ENCODE measurements at regions not wholly inside any gene's neighbourhood (a gene's known extent, or its start where the extent isn't known, plus 50 kb on each side); places are given as distances from the start of the nearest gene placed in this dataset.
"Not testable (repeated sequence)": the region's sequence is repeated elsewhere in the genome, so short reads cannot be mapped to it uniquely, and the experiment has no call there.

GRCh38 chr2:89537862-89538261 lies 846.4 kb downstream of the RPIA start:
- DNase-seq; intact Hi-C loops (cut with micrococcal nuclease); ATAC-seq: not testable (repeated sequence)

- DNase-seq; intact Hi-C loops (cut with micrococcal nuclease); ATAC-seq: not testable (repeated sequence)
These were observed 852.6 kb downstream of the RPIA start for GRCh38 chr2:89544110-89544509.

- intact Hi-C loops (cut with micrococcal nuclease); ATAC-seq: not testable (repeated sequence)
- DNase-seq, result peak; percentile 17
These were observed 887.7 kb downstream of the RPIA start for GRCh38 chr2:89579154-89579553.

- peak; percentile 66 for DNase-seq
- intact Hi-C loops (cut with micrococcal nuclease); ATAC-seq: not testable (repeated sequence)
These were observed 891.3 kb downstream of the RPIA start for GRCh38 chr2:89582816-89583215.

GRCh38 chr2:89584046-89584445 lies 892.6 kb downstream of the RPIA start:
- DNase-seq; ATAC-seq; intact Hi-C loops (cut with micrococcal nuclease): not testable (repeated sequence)

- DNase-seq; intact Hi-C loops (cut with micrococcal nuclease); ATAC-seq: not testable (repeated sequence)
These were observed 893.5 kb downstream of the RPIA start for GRCh38 chr2:89584868-89585557.

- ATAC-seq (peak; percentile 100), DNase-seq (peak; percentile 74)
- intact Hi-C loops (cut with micrococcal nuclease), result not testable (repeated sequence)
These were observed 894.1 kb downstream of the RPIA start for GRCh38 chr2:89585558-89585920.

- ATAC-seq; intact Hi-C loops (cut with micrococcal nuclease): not testable (repeated sequence)
These were observed 908.4 kb downstream of the RPIA start for GRCh38 chr2:89599843-89600242.

GRCh38 chr2:89606514-89606913 lies 915.0 kb downstream of the RPIA start:
- DNase-seq; intact Hi-C loops (cut with micrococcal nuclease); ATAC-seq: not testable (repeated sequence)

More at GRCh38 chr2:89599843-89600242, 908.4 kb downstream of the RPIA start:
- not testable (repeated sequence) for DNase-seq

GRCh38 chr2:89610207-89610926 lies 918.9 kb downstream of the RPIA start:
- intact Hi-C loops (cut with micrococcal nuclease); DNase-seq; ATAC-seq: not testable (repeated sequence)

- DNase-seq, result peak; percentile 23
- intact Hi-C loops (cut with micrococcal nuclease); ATAC-seq: not testable (repeated sequence)
These were observed 919.5 kb downstream of the RPIA start for GRCh38 chr2:89610927-89611515.

GRCh38 chr2:89611710-89612109 lies 920.2 kb downstream of the RPIA start:
- DNase-seq; intact Hi-C loops (cut with micrococcal nuclease); ATAC-seq: not testable (repeated sequence)

- peak; percentile 30 for DNase-seq
- intact Hi-C loops (cut with micrococcal nuclease); ATAC-seq: not testable (repeated sequence)
These were observed 957.8 kb downstream of the RPIA start for GRCh38 chr2:89649268-89649667.

- ATAC-seq; intact Hi-C loops (cut with micrococcal nuclease); DNase-seq: not testable (repeated sequence)
These were observed 987.8 kb downstream of the RPIA start for GRCh38 chr2:89679254-89679653.
